ENCODE measurements at regions not wholly inside any gene's neighbourhood (a gene's known extent, or its start where the extent isn't known, plus 50 kb on each side); places are given as distances from the start of the nearest gene placed in this dataset.

GRCh38 chr14:76651410-76652055, 109.7 kb upstream of the VASH1 start:
- TF ChIP-seq, protein P1, sequence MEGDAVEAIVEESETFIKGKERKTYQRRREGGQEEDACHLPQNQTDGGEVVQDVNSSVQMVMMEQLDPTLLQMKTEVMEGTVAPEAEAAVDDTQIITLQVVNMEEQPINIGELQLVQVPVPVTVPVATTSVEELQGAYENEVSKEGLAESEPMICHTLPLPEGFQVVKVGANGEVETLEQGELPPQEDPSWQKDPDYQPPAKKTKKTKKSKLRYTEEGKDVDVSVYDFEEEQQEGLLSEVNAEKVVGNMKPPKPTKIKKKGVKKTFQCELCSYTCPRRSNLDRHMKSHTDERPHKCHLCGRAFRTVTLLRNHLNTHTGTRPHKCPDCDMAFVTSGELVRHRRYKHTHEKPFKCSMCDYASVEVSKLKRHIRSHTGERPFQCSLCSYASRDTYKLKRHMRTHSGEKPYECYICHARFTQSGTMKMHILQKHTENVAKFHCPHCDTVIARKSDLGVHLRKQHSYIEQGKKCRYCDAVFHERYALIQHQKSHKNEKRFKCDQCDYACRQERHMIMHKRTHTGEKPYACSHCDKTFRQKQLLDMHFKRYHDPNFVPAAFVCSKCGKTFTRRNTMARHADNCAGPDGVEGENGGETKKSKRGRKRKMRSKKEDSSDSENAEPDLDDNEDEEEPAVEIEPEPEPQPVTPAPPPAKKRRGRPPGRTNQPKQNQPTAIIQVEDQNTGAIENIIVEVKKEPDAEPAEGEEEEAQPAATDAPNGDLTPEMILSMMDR (IDR thresholded peaks at IDR 0.05), result no peak
- no peak for TF ChIP-seq POLR2A (IDR thresholded peaks at IDR 0.05)

Measured in adrenal gland (tissue), 5 donors.